NCI-H2196 (cell line): ENCODE measurements at regions not wholly inside any gene's neighbourhood (a gene's known extent, or its start where the extent isn't known, plus 50 kb on each side); places are given as distances from the start of the nearest gene placed in this dataset.
"Not testable (repeated sequence)": the region's sequence is repeated elsewhere in the genome, so short reads cannot be mapped to it uniquely, and the experiment has no call there.

Experiments
- DNase-seq: peaks from one replicate; lab custom pipeline; 2025; ENCODE audit not compliant: unreplicated experiment; lab: John Stamatoyannopoulos, UW

DNA sequence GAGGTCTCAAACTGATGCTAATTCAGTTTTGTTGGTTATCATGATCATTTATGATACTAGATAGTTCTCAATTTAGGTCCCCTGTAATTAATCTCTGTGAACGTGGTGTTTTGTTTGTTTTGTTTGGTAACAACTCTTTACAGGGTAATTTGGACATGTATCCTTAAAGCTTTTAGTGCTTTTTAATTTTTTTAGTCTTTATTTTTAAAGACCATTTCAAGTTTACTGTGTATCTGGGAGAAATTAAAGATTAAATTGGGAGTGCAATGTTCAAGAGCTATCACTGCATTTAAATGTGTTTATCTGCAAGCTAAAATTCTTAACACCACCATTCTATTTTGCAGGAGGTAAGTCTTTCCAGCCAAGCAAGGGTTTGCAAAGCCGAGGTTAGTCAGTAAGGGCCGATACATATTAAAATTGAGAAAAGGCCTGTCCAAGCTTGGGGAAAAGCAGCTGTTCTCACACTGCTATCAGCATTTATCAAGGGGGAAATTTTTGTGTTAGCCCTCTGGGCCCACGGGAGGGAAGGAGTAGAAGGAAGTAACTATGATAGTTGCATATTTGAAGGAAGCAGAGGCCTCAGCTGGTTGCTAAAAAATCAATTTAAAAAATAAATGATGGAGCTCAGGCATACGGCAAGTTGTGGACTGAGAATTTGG lies 59.3 kb upstream of the ZNF217 start:
- DNase-seq = no peak

GRCh38 chr20:53652090-53652858 lies 58.6 kb upstream of the ZNF217 start:
- DNase-seq = no peak

DNA sequence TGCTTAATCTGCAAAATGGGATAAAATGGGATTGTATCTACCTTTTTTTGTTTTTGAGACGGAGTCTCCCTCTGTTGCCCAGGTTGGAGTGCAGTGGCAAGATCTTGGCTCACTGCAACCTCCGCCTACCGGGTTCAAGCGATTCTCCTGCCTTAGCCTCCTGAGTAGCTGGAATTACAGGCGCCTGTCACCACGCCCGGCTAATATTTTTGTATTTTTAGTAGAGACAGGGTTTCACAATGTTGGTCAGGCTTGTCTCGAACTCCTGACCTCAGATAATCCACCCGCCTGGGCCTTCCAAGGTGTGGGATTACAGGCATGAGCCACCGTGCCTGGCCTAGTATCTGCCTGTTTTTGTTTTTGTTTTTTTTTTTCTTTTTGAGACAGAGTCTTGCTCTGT lies 55.9 kb upstream of the ZNF217 start:
- not testable (repeated sequence) for DNase-seq

DNA sequence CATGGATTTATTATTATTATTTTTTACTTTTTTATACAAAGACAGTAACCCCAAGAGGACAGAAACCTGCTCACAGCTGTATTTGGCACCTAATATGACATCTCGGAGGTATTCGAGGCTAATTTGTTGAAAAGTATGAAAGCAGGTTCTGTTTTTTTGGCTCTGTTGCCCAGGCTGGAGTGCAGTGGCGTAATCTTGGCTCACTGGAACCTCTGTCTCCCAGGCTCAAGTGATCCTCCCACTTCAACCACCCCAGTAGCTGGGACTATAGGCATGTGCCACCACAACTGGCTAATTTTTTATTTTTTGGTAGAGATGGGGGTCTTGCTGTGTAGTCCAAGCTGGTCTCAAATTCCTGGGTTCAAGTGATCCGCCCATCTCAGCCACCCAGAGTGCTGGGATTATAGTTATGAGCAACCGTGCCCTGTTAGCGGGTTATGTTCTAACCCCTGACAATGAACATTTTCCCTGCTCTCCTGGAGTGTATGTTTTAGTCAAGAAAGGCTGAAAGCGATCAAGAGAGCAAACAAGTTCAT lies 53.7 kb upstream of the ZNF217 start:
- no peak for DNase-seq

DNA sequence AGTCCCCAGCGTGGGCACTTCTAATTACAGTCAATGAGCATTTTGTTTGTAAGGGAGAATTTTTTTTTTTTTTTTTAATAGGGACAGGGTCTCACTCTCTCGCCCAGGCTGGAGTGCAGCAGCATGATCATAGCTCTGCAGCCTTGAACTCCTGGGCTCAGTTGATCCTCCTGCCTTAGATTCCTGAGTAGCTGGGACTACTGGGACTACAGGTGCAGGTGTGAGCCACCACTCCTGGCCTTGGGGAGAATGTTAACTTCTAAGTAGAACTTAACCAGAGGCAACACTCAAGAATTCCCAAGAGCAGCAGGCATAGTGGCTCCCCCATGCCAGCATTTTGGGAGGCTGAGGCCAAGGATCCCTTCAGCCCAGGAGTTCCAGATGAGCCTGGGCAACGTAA lies 52.9 kb upstream of the ZNF217 start:
- DNase-seq = no peak

- DNase-seq = no peak
Measured at GRCh38 chr20:53645582-53645897, 51.9 kb upstream of the ZNF217 start.

DNA sequence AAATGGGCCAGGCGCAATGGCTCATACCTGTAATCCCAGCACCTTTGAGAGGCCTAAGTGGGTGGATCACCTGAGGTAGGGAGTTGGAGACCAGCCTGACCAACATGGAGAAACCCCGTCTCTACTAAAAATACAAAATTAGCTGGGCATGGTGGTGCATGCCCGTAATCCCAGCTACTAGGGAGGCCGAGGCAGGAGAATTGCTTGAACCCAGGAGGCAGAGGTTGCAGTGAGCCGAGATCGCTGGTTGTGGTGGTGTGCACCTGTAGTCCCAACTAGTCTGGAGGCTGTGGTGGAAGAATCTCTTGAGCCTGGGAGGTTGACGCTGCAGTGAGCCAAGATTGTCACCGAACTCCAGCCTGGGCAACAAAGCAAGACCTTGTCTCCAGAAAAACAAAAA lies 50.5 kb upstream of the ZNF217 start:
- not testable (repeated sequence) for DNase-seq
